ENCODE measurements at regions not wholly inside any gene's neighbourhood (a gene's known extent, or its start where the extent isn't known, plus 50 kb on each side); places are given as distances from the start of the nearest gene placed in this dataset.

DNA sequence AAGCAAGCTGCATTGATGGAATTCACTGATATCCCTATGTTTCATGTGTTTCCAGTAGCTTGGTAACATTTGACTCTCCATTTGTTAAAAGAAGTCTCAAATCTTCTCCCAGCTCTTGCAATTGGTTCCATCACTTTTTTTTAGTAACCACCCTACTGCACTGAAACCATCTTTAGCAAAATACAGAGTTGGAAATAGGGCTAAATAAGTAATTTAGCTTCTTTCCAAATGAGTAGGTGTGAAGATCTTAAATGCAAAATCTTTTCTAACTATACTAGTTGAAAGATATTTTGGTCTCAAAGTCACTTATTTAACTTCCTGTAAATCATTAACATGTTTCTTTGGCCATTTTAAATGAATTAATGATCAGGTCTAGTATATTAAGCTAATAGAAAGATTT, 138.1 kb downstream of the DIRAS2 start (continued):
- TF ChIP-seq, protein P1, sequence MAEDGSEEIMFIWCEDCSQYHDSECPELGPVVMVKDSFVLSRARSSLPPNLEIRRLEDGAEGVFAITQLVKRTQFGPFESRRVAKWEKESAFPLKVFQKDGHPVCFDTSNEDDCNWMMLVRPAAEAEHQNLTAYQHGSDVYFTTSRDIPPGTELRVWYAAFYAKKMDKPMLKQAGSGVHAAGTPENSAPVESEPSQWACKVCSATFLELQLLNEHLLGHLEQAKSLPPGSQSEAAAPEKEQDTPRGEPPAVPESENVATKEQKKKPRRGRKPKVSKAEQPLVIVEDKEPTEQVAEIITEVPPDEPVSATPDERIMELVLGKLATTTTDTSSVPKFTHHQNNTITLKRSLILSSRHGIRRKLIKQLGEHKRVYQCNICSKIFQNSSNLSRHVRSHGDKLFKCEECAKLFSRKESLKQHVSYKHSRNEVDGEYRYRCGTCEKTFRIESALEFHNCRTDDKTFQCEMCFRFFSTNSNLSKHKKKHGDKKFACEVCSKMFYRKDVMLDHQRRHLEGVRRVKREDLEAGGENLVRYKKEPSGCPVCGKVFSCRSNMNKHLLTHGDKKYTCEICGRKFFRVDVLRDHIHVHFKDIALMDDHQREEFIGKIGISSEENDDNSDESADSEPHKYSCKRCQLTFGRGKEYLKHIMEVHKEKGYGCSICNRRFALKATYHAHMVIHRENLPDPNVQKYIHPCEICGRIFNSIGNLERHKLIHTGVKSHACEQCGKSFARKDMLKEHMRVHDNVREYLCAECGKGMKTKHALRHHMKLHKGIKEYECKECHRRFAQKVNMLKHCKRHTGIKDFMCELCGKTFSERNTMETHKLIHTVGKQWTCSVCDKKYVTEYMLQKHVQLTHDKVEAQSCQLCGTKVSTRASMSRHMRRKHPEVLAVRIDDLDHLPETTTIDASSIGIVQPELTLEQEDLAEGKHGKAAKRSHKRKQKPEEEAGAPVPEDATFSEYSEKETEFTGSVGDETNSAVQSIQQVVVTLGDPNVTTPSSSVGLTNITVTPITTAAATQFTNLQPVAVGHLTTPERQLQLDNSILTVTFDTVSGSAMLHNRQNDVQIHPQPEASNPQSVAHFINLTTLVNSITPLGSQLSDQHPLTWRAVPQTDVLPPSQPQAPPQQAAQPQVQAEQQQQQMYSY (CRISPR knock-in tag; IDR thresholded peaks at IDR 0.05): no peak
- TF ChIP-seq SIN3A (IDR thresholded peaks at IDR 0.05; ENCODE audit: low read depth, low read length) (no peak), ZNF24 (IDR thresholded peaks at IDR 0.05) (no peak), ZNF217 (IDR thresholded peaks at IDR 0.05) (peak; percentile 33; the same call in 1 of the 2 replicates), CEBPB (IDR thresholded peaks at IDR 0.05; ENCODE audit: borderline replicate concordance in 1 of 2, low read depth in 2 of 2, low read length in 2 of 2) (no peak), CBX5 (IDR thresholded peaks at IDR 0.05; ENCODE audit: low read depth) (no peak), BHLHE40 (IDR thresholded peaks at IDR 0.05; ENCODE audit: borderline replicate concordance in 1 of 2, low read depth in 2 of 2, low read length in 1 of 2) (no peak), MEF2A (IDR thresholded peaks at IDR 0.05; ENCODE audit: insufficient read depth, low read depth, low read length) (peak; percentile 70; the same call in 1 of the 2 replicates), MTA2 (IDR thresholded peaks at IDR 0.05; ENCODE audit: low read depth) (peak; percentile 77; the same call in 1 of the 2 replicates), TBL1XR1 (IDR thresholded peaks at IDR 0.05; ENCODE audit: low read depth, low read length) (no peak), SUZ12 (IDR thresholded peaks at IDR 0.05; ENCODE audit: unreplicated experiment) (no peak), EP300 (IDR thresholded peaks at IDR 0.05; ENCODE audit: borderline replicate concordance in 1 of 2, control insufficient read depth in 1 of 2, low read depth in 2 of 2, low read length in 2 of 2) (no peak)
- TF ChIP-seq, protein P2, sequence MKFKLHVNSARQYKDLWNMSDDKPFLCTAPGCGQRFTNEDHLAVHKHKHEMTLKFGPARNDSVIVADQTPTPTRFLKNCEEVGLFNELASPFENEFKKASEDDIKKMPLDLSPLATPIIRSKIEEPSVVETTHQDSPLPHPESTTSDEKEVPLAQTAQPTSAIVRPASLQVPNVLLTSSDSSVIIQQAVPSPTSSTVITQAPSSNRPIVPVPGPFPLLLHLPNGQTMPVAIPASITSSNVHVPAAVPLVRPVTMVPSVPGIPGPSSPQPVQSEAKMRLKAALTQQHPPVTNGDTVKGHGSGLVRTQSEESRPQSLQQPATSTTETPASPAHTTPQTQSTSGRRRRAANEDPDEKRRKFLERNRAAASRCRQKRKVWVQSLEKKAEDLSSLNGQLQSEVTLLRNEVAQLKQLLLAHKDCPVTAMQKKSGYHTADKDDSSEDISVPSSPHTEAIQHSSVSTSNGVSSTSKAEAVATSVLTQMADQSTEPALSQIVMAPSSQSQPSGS (IDR thresholded peaks at IDR 0.05; ENCODE audit: low read length): 0 out of 2 replicates have a peak, but pooled peaks have one; percentile 16
- TF ChIP-seq, protein P3, sequence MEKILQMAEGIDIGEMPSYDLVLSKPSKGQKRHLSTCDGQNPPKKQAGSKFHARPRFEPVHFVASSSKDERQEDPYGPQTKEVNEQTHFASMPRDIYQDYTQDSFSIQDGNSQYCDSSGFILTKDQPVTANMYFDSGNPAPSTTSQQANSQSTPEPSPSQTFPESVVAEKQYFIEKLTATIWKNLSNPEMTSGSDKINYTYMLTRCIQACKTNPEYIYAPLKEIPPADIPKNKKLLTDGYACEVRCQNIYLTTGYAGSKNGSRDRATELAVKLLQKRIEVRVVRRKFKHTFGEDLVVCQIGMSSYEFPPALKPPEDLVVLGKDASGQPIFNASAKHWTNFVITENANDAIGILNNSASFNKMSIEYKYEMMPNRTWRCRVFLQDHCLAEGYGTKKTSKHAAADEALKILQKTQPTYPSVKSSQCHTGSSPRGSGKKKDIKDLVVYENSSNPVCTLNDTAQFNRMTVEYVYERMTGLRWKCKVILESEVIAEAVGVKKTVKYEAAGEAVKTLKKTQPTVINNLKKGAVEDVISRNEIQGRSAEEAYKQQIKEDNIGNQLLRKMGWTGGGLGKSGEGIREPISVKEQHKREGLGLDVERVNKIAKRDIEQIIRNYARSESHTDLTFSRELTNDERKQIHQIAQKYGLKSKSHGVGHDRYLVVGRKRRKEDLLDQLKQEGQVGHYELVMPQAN (conservative IDR thresholded peaks at IDR 0.05): no peak
- TF ChIP-seq, protein P4, sequence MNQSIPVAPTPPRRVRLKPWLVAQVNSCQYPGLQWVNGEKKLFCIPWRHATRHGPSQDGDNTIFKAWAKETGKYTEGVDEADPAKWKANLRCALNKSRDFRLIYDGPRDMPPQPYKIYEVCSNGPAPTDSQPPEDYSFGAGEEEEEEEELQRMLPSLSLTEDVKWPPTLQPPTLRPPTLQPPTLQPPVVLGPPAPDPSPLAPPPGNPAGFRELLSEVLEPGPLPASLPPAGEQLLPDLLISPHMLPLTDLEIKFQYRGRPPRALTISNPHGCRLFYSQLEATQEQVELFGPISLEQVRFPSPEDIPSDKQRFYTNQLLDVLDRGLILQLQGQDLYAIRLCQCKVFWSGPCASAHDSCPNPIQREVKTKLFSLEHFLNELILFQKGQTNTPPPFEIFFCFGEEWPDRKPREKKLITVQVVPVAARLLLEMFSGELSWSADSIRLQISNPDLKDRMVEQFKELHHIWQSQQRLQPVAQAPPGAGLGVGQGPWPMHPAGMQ (IDR thresholded peaks at IDR 0.05; ENCODE audit: borderline replicate concordance): no peak
- TF ChIP-seq, protein P5, sequence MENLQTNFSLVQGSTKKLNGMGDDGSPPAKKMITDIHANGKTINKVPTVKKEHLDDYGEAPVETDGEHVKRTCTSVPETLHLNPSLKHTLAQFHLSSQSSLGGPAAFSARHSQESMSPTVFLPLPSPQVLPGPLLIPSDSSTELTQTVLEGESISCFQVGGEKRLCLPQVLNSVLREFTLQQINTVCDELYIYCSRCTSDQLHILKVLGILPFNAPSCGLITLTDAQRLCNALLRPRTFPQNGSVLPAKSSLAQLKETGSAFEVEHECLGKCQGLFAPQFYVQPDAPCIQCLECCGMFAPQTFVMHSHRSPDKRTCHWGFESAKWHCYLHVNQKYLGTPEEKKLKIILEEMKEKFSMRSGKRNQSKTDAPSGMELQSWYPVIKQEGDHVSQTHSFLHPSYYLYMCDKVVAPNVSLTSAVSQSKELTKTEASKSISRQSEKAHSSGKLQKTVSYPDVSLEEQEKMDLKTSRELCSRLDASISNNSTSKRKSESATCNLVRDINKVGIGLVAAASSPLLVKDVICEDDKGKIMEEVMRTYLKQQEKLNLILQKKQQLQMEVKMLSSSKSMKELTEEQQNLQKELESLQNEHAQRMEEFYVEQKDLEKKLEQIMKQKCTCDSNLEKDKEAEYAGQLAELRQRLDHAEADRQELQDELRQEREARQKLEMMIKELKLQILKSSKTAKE (IDR thresholded peaks at IDR 0.05; ENCODE audit: low read depth, poor library complexity, severe bottlenecking): no peak
